ENCODE measurements at regions not wholly inside any gene's neighbourhood (a gene's known extent, or its start where the extent isn't known, plus 50 kb on each side); places are given as distances from the start of the nearest gene placed in this dataset.

- no peak for TF ChIP-seq EZH2phosphoT487 (IDR thresholded peaks at IDR 0.05)
- TF ChIP-seq CTCF (IDR thresholded peaks at IDR 0.05): no peak
- no peak for TF ChIP-seq EZH2 (IDR thresholded peaks at IDR 0.05)
Observed at GRCh38 chr7:35314354-35314753, 60.5 kb upstream of the TBX20 start.

Measured in neural progenitor cell (in vitro differentiated cells).